GM12878 (cell line): ENCODE measurements at regions not wholly inside any gene's neighbourhood (a gene's known extent, or its start where the extent isn't known, plus 50 kb on each side); places are given as distances from the start of the nearest gene placed in this dataset.

Experiments used
- ATAC-seq: fragments of 200-7000 bp; cut with Tn5 transposase; 3 replicates; pipeline ENCODE4 v1.9.1; 2020; ENCODE audit warnings: mild to moderate bottlenecking, moderate library complexity
- BruUV-seq: library from RNA; stranded (reverse); fragments of 400-500 nt; replicated peaks from 2 replicates; lab custom pipeline; 2021; lab: Mats Ljungman, UMichigan
- CTCF ChIA-PET: fragments of 300-600 bp; sonication (Branson Sonifier 250); formaldehyde crosslinking; extraction: SDS; loops from one replicate; lab custom pipeline; 2021; ENCODE audit warnings: inconsistent platforms; lab: Yijun Ruan, JAX
- POLR2A ChIA-PET: fragments of 350-600 bp; formaldehyde crosslinking; extraction: SDS; loops from one replicate; lab custom pipeline; 2021; ENCODE audit warnings: inconsistent platforms; lab: Charles Lee
- RAD21 ChIA-PET: fragments of 300-600 bp; sonication (Branson Sonifier 250); formaldehyde crosslinking; loops from one replicate; lab custom pipeline; 2023; ENCODE audit warnings: antibody characterized with exemption; ENCODE audit not compliant: unreplicated experiment; lab: Charles Lee
- SMC1A ChIA-PET: fragments of 300-600 bp; sonication (Branson Sonifier 250); formaldehyde crosslinking; loops from one replicate; lab custom pipeline; 2023; ENCODE audit not compliant: unreplicated experiment, uncharacterized antibody; lab: Charles Lee
- DNase-seq: peaks from one replicate; pipeline ENCODE4 v3.0.0-alpha.2; 2011; ENCODE audit warnings: low read depth, low spot score
- FAIRE-seq: peaks from 3 replicates; lab custom pipeline; 2011; peaks lifted over from hg19 to GRCh38; lab: Jason Lieb, UNC
- H2AFZ ChIP-seq: 2 replicates; pipeline ENCODE4 v1.6.0; 2011; ENCODE audit warnings: low read depth, low read length, control low read depth; ENCODE audit not compliant: control insufficient read depth
- H3K27ac ChIP-seq: 2 replicates; pipeline ENCODE4 v1.5.1; 2011; ENCODE audit warnings: control low read depth; ENCODE audit not compliant: control insufficient read depth, insufficient read depth
- H3K27me3 ChIP-seq, 2 experiments: replicated peaks in 1 of 2; 2 replicates each; pipeline versions ENCODE4 v1.6.0 to v1.6.1; 2011; ENCODE audit warnings: low read length in 1 of 2; ENCODE audit not compliant: control insufficient read depth in 2 of 2, insufficient read depth in 2 of 2
- H3K36me3 ChIP-seq, 2 experiments: 2 replicates each; pipeline ENCODE4 v1.5.1; 2011; ENCODE audit warnings: low read length in 1 of 2; ENCODE audit not compliant: control insufficient read depth in 2 of 2, insufficient read depth in 2 of 2
- H3K4me1 ChIP-seq: 2 replicates; pipeline ENCODE4 v1.6.1; 2011; ENCODE audit warnings: mild to moderate bottlenecking, low read length, moderate library complexity, mixed read lengths; ENCODE audit not compliant: control insufficient read depth, insufficient read depth
- H3K4me2 ChIP-seq: 2 replicates; pipeline ENCODE4 v1.6.0; 2011; ENCODE audit warnings: control low read depth; ENCODE audit not compliant: control insufficient read depth, insufficient read depth
- H3K4me3 ChIP-seq: fragments of 200-600 bp; sonication (generic); 2 replicates; pipeline ENCODE4 v1.5.1; 2016
- H3K79me2 ChIP-seq: 2 replicates; pipeline ENCODE4 v1.6.0; 2011; ENCODE audit warnings: low read length; ENCODE audit not compliant: control insufficient read depth, insufficient read depth
- H3K9ac ChIP-seq: 2 replicates; pipeline ENCODE4 v1.8.0; 2011; ENCODE audit warnings: low read length, control low read depth, mixed read lengths; ENCODE audit not compliant: control insufficient read depth, insufficient read depth
- H3K9me3 ChIP-seq: replicated peaks from 3 replicates; pipeline ENCODE4 v1.5.1; 2011; ENCODE audit warnings: mild to moderate bottlenecking, low read length; ENCODE audit not compliant: control insufficient read depth, insufficient read depth
- H4K20me1 ChIP-seq: 2 replicates; pipeline ENCODE4 v1.6.0; 2011; ENCODE audit not compliant: control insufficient read depth, insufficient read depth
- ASH2L ChIP-seq: fragments of 300-600, 200-600 bp; sonication (generic); IDR thresholded peaks from 2 replicates; pipeline ENCODE4 v1.6.1; 2017; ENCODE audit warnings: low read depth, mild to moderate bottlenecking, borderline replicate concordance
- CEBPB ChIP-seq, 2 experiments: fragments of 150-350 bp in 1 of 2; IDR thresholded peaks; 2 replicates each; pipeline ENCODE4 v1.6.1; 2012 to 2014; ENCODE audit warnings: low read depth in 2 of 2, low read length in 2 of 2, borderline replicate concordance in 1 of 2, inconsistent platforms in 1 of 2
- EED ChIP-seq: sonication (generic); IDR thresholded peaks from 2 replicates; pipeline ENCODE4 v1.6.1; 2016; ENCODE audit warnings: antibody characterized with exemption, low read depth
- FOXK2 ChIP-seq: fragments of 450-650 bp; IDR thresholded peaks from 2 replicates; pipeline ENCODE4 v1.6.1; 2017; ENCODE audit warnings: mild to moderate bottlenecking, moderate library complexity
- KLF5 ChIP-seq: fragments of 450-650 bp; IDR thresholded peaks from 2 replicates; pipeline ENCODE4 v1.6.1; 2014; ENCODE audit warnings: mild to moderate bottlenecking; ENCODE audit not compliant: partially characterized antibody
- NR2C2 ChIP-seq: IDR thresholded peaks from 2 replicates; pipeline ENCODE4 v1.6.1; 2011; ENCODE audit warnings: borderline replicate concordance, low read depth; ENCODE audit not compliant: control insufficient read depth, insufficient read length
- RAD51 ChIP-seq: fragments of 450-650 bp; IDR thresholded peaks from 2 replicates; pipeline ENCODE4 v1.6.1; 2016; ENCODE audit warnings: moderate library complexity, mild to moderate bottlenecking, inconsistent platforms
- RFX5 ChIP-seq: IDR thresholded peaks from 2 replicates; pipeline ENCODE4 v1.6.1; 2011; ENCODE audit warnings: low read depth, low read length, improper control_type of control experiment
- SKIL ChIP-seq: fragments of 450-650 bp; IDR thresholded peaks from 2 replicates; pipeline ENCODE4 v1.6.1; 2017; ENCODE audit warnings: mild to moderate bottlenecking, low read depth, inconsistent platforms; ENCODE audit not compliant: poor library complexity, severe bottlenecking
- SREBF1 ChIP-seq: IDR thresholded peaks from 2 replicates; pipeline ENCODE4 v1.6.1; 2012; ENCODE audit warnings: mild to moderate bottlenecking, low read length
- YY1 ChIP-seq: IDR thresholded peaks from 2 replicates; pipeline ENCODE4 v1.6.1; 2011; ENCODE audit warnings: low read depth, mild to moderate bottlenecking, low read length
- ZBTB11 ChIP-seq: fragments of 450-650 bp; formaldehyde crosslinking; IDR thresholded peaks from 2 replicates; pipeline ENCODE4 v1.5.0; 2022; ENCODE audit warnings: mild to moderate bottlenecking, missing genetic modification characterization
- ZSCAN29 ChIP-seq: fragments of 450-650 bp; IDR thresholded peaks from 2 replicates; pipeline ENCODE4 v1.6.1; 2017; ENCODE audit warnings: mild to moderate bottlenecking, moderate library complexity
- WGBS: methylation state at CpG from one replicate; pipeline ENCODE4 v1.1.6; 2016; ENCODE audit warnings: low lambda C conversion rate; ENCODE audit not compliant: insufficient replicate concordance, insufficient coverage; ENCODE audit errors: missing lambda C conversion rate; 5-methylcytosine and 5-hydroxymethylcytosine counted together
- in situ Hi-C: fragments of 300-500 bp; cut with MboI; formaldehyde crosslinking; loops from 9 replicates; pipeline ENCODE4 v1.14.3; 2018; ENCODE audit warnings: mixed read lengths
- intact Hi-C: fragments of 100-400 bp; cut with micrococcal nuclease; formaldehyde crosslinking; loops from one replicate; pipeline ENCODE4 v1.14.2; 2022; ENCODE audit not compliant: unreplicated experiment
- TF ChIP-seq, protein P1 (sequence below): fragments of 450-650 bp; IDR thresholded peaks from 2 replicates; pipeline ENCODE4 v1.6.1; 2014; ENCODE audit warnings: mild to moderate bottlenecking
- TF ChIP-seq, protein P2 (sequence below): fragments of 450-650 bp; IDR thresholded peaks from 2 replicates; pipeline ENCODE4 v1.6.1; 2017; ENCODE audit warnings: mild to moderate bottlenecking

DNA sequence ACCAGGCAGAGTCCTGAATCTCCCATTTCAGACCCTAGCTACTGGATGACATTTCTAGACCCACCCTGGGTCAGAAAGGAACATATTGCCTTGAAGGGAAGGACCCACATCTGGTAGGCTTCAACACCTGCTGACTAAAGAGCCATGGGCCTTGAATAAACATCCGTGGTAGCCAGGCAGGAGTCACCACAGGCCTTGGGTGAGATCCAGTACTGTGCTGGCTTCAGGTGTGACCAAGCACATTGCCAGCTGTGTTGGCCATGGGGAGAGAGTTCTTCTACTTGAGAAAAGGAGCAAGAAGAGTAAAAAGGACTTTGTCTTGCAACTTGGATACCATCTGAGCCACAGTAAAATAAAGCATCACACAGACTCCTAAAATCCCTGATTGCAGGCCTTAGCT is 332.6 kb downstream of the SLC16A7 start:
- FAIRE-seq (no peak), ATAC-seq (no peak), DNase-seq (no peak)
- Histone ChIP-seq H3K9ac (no peak overlapping the region), H3K4me3 (no peak overlapping the region), H3K79me2 (no peaks in the 10 kb centered on the region), H2AFZ (no peak overlapping the region), H3K4me2 (no peak overlapping the region), H3K36me3 (no peaks in the 10 kb centered on the region), H3K4me1 (no peaks in the 10 kb centered on the region), H3K27me3 (no peaks in the 10 kb centered on the region), H3K9me3 (no peaks in the 10 kb centered on the region), H3K27ac (no peak overlapping the region), H4K20me1 (no peaks in the 10 kb centered on the region)
- ChIA-PET POLR2A (no interaction called here), RAD21 (no interaction called here), CTCF (no interaction called here), SMC1A (no interaction called here)
- intact Hi-C loops (no loop called here), in situ Hi-C loops (no loop called here)
- BruUV-seq = no TSS peak
- TF ChIP-seq, protein P1, sequence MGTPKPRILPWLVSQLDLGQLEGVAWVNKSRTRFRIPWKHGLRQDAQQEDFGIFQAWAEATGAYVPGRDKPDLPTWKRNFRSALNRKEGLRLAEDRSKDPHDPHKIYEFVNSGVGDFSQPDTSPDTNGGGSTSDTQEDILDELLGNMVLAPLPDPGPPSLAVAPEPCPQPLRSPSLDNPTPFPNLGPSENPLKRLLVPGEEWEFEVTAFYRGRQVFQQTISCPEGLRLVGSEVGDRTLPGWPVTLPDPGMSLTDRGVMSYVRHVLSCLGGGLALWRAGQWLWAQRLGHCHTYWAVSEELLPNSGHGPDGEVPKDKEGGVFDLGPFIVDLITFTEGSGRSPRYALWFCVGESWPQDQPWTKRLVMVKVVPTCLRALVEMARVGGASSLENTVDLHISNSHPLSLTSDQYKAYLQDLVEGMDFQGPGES = no peak
- TF ChIP-seq SREBF1 (no peak), EED (no peak), KLF5 (no peak), ZSCAN29 (no peak), RAD51 (no peak), FOXK2 (no peak), YY1 (no peak), RFX5 (no peak), NR2C2 (no peak), ZBTB11 (no peak), SKIL (no peak), ASH2L (no peak), CEBPB (IDR thresholded peaks at IDR 0.05; ENCODE audit: borderline replicate concordance in 1 of 2, low read depth in 2 of 2, low read length in 2 of 2) (no peak)
- TF ChIP-seq, protein P2, sequence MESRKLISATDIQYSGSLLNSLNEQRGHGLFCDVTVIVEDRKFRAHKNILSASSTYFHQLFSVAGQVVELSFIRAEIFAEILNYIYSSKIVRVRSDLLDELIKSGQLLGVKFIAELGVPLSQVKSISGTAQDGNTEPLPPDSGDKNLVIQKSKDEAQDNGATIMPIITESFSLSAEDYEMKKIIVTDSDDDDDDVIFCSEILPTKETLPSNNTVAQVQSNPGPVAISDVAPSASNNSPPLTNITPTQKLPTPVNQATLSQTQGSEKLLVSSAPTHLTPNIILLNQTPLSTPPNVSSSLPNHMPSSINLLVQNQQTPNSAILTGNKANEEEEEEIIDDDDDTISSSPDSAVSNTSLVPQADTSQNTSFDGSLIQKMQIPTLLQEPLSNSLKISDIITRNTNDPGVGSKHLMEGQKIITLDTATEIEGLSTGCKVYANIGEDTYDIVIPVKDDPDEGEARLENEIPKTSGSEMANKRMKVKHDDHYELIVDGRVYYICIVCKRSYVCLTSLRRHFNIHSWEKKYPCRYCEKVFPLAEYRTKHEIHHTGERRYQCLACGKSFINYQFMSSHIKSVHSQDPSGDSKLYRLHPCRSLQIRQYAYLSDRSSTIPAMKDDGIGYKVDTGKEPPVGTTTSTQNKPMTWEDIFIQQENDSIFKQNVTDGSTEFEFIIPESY = no peak
- WGBS = 0% methylated on average over 1 of the region's 1 CpG
